ENCODE measurements at regions not wholly inside any gene's neighbourhood (a gene's known extent, or its start where the extent isn't known, plus 50 kb on each side); places are given as distances from the start of the nearest gene placed in this dataset.
"Not testable (repeated sequence)": the region's sequence is repeated elsewhere in the genome, so short reads cannot be mapped to it uniquely, and the experiment has no call there.

- DNase-seq: no peak
Observed at GRCh38 chr11:119586181-119586580, 142.8 kb downstream of the NECTIN1 start.

- DNase-seq: peak; percentile 49
Observed at GRCh38 chr11:119585043-119585781, 143.8 kb downstream of the NECTIN1 start.

- peak; percentile 64 for DNase-seq
Observed at GRCh38 chr11:119584193-119585042, 144.6 kb downstream of the NECTIN1 start.

DNA sequence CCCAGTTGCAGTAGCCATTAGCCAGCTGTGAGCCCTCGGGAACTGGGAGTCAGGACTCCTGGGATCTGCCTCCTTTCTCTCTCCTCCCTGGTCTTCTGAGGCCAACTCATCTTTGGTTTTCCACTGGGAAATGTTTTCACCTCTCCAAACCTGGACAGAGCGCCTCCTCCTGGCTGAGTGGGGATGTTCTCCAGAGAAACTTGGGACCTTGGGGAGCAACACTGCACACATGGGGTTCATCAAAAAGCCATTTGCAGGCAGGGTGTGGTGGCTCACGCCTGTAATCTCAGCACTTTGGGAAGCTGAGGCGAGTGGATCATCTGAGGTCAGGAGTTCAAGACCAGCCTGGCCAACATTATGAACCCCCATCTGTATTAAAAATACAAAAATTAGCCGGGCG lies 145.4 kb downstream of the NECTIN1 start:
- DNase-seq: no peak

GRCh38 chr11:119581396-119581795 lies 147.6 kb downstream of the NECTIN1 start:
- not testable (repeated sequence) for DNase-seq

- no peak for DNase-seq
Observed at GRCh38 chr11:119580751-119581150, 148.2 kb downstream of the NECTIN1 start.

DNA sequence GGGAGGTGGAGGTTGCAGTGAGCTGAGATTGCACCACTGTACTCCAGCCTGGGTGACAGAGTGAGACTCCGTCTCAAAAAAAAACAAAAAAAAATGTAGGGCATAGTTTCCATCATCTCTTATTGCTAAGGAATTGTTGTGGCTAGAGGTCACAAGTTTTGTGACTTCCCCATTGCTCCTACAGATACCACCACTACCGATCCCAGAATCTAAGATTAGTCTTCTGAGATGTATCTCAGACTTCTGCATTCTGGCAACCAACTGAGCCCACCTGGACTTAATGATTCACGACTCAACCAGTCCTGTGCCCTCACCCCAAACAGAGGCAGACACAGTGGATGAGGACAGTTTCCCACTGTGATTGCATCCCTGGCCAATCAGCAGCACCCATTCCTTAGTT lies 148.9 kb downstream of the NECTIN1 start:
- no peak for DNase-seq

GRCh38 chr11:119578521-119579191 lies 150.3 kb downstream of the NECTIN1 start:
- no peak for DNase-seq

DNA sequence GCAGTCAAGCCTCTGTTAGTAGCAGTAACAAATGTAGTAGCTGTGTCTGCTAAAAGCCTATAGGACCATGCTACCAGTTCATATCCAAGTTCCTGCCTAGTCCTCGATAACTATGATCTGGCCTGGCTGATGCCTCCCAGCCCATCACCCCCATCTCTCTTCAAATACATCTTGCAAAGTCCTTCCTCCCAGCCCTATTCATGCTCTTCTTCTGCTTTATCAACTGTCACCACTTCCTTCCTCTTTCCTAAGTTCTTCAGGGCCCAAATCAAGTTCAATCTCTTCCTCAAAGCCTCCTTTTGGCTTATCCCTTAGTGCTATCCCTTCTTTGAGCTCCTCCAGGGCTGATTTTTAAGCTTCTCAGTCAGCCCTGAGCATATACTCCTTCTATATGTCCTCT lies 150.9 kb upstream of the THY1 start:
- no peak for DNase-seq

DNA sequence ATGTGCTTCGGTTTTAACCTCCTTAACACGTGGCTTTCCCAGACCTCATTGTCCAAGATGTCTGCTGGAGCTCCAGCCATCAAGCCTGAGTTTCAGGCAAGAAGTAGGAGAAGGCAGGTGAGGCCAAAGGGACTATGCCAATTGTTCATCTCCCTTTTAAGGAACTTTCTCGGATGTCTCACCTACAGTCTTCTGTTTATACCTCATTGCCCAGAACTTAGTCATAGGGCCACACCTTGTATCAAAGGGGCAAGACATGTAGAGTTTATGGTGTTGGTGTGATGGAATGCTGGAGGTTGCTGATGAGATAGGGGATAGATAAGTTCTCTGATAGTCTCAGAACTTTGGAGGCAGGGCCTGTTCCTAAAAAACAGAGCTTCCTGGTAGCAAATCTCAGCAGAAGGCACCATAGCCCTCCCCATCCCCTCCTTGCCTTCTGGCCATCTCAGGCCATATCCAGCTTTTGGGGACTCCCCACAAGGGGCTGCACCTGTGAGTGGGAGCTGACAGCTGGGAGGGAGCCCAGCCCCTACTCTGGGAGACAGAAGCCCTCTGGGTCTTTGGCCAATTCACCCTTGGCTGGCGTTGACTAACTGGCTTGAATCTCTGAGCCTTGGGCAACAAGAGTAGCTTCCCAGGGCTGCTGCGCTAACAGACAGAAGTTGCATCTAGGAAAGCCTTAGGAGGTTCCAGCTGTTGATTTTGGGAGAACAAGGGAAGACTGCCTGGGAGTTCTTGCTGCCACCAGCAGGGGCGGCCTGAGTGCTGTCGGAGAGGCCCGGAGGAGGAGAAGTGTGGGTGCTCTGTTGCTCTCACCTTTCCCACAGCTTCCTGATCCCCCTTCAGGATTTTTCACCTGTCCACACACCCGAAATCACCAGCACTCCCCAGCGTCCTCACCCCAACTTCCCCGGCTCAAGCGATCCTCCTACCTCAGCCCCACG lies 149.8 kb upstream of the THY1 start:
- no peak for DNase-seq

GRCh38 chr11:119571311-119571710 lies 148.3 kb upstream of the THY1 start:
- peak; percentile 56 for DNase-seq

GRCh38 chr11:119567688-119568582 lies 145.0 kb upstream of the THY1 start:
- DNase-seq: peak; percentile 70

- no peak for DNase-seq
Observed at GRCh38 chr11:119566319-119566718, 143.3 kb upstream of the THY1 start.

GRCh38 chr11:119565693-119566092 lies 142.7 kb upstream of the THY1 start:
- DNase-seq: not testable (repeated sequence)

- DNase-seq: no peak
Observed at GRCh38 chr11:119560961-119561360, 138.0 kb upstream of the THY1 start.

DNA sequence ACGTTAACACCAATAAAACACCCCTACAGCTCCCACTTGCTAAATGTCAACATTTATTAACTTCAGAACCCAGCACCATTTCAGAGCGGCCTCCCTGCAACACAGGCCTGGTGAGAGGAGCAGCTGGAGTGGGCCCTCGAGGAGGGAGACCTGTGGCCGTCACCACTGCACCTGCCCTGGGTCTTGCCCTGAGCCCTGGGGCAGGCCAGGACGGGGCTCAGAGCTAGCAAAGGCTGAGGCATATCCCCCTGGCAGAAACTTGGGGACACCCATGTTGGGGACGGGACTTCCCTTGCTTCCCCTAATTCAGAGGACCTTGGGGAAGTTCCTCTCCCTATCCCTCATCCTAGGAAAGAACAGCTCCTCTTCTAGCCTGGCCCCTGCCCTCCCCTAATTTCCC lies 137.3 kb upstream of the THY1 start:
- no peak for DNase-seq

DNA sequence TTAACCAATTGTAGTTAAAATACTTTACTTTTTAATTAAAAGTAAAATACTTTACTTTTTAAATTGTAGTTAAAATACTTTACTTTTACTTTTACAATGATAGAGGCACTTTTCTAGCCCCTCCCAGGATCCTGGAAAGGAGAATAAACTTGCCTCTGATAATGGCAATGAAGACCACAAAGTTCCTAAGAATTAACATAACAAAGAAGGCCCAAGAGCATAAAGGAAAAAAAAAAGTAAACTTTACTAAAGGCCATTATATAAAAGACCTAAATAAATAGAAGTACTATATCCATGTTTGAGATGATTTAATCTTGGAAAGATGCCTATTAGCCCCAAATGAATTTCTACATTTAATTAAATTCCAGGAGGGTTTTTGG lies 129.1 kb upstream of the THY1 start:
- no peak for DNase-seq

DNA sequence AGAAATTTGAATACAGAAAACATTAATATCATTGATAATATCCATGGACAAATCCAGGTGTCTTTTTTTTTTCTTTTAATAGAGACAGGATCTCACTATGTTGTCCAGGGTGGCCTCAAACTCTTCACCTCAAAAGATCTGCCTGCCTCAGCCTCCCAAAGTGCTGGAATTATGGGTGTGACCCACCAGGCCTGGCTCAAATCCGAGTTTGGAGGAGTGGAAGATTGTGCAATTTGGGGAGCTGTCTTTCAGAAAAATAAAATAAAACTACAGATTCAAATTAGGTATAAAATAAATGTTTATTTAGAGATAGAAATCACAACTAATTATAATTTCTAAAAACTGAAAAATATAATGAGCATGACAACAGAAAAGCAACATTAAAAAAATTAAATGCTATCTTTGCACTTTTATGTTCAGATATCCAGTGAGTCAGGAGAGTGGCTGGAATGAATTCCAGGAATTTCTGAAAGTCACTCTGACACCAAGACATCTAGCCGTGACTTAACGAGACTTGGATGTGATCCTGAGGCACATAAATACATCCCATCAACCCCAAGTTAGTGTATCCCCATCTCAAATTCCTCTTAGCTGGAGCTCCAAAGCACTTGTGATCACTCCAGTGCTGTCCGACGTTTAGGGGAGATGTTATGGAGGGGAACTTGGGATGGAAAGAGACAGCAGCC lies 128.6 kb upstream of the THY1 start:
- no peak for DNase-seq

DNA sequence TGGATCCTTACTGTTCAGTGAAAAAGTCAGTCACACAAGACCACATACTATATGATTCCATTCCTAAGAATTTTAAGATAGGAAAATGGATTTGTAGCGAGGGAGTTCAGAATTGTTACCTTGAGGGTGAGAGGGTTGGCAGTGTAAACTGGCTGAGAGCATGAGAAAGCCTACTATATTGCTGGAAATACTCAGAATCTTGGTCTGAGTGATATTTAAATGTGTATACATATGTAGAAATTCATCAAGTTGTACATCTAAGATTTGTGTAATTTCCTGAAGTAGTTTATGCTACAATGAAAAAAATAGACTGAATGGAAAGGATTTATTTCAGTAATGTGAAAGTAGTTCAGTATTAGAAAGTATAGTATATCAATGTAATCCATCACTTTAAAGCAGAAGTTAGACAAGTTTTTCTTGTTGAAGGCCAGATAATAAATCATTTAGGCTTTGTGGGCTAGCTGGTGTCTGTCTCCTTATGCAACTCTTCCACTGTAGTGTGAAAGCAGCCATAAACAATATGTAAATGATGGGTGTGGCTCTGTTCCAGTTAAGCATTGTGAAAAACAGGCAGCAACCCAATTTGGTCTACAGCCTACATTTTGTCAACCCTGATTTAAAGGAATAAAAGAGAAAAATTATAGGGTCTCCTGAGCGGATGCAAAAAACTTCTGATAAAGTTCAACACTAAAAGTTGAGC lies 127.2 kb upstream of the THY1 start:
- DNase-seq: no peak

- no peak for DNase-seq
Observed at GRCh38 chr11:119547511-119547910, 124.5 kb upstream of the THY1 start.

Measured in NCI-H345 (cell line).